SU-DHL-6 (cell line): ENCODE measurements at regions not wholly inside any gene's neighbourhood (a gene's known extent, or its start where the extent isn't known, plus 50 kb on each side); places are given as distances from the start of the nearest gene placed in this dataset.

Experiments
- H2AFZ ChIP-seq: fragments of 200-600 bp; sonication (generic); 2 replicates; pipeline ENCODE4 v1.6.1; 2014; ENCODE audit warnings: low read depth, mild to moderate bottlenecking, moderate library complexity, mixed read lengths, antibody characterized with exemption, low read length; ENCODE audit not compliant: severe bottlenecking
- H3F3A ChIP-seq: fragments of 200-600 bp; shearing (Covaris generic); 2 replicates; pipeline ENCODE4 v1.6.0; 2016; ENCODE audit warnings: antibody characterized with exemption, mild to moderate bottlenecking; ENCODE audit not compliant: insufficient read depth
- H3K27ac ChIP-seq: fragments of 200-600 bp; sonication (generic); 2 replicates; pipeline ENCODE4 v1.5.1; 2016; ENCODE audit warnings: low read depth, mild to moderate bottlenecking, low read length, moderate library complexity, mixed read lengths
- H3K27me3 ChIP-seq: fragments of 200-600 bp; sonication (generic), shearing (Covaris generic); 2 replicates; pipeline ENCODE4 v1.6.0; 2014; ENCODE audit warnings: mild to moderate bottlenecking, low read length
- H3K36me3 ChIP-seq: fragments of 200-600 bp; sonication (generic); 2 replicates; pipeline ENCODE4 v1.6.1; 2014; ENCODE audit warnings: mild to moderate bottlenecking, low read length, mixed read lengths
- H3K4me2 ChIP-seq: fragments of 300-600, 200-600 bp; shearing (Covaris generic), sonication (generic); 2 replicates; pipeline ENCODE4 v1.6.0; 2014; ENCODE audit warnings: low read length, low read depth, mild to moderate bottlenecking; ENCODE audit not compliant: poor library complexity, severe bottlenecking
- H3K4me3 ChIP-seq: fragments of 200-600 bp; sonication (generic); 2 replicates; pipeline ENCODE4 v1.5.1; 2014; ENCODE audit warnings: antibody characterized with exemption, low read length, mild to moderate bottlenecking, mixed read lengths; ENCODE audit not compliant: insufficient read depth, poor library complexity, severe bottlenecking
- H3K79me2 ChIP-seq: fragments of 200-600 bp; sonication (generic); 2 replicates; pipeline ENCODE4 v1.6.1; 2014; ENCODE audit warnings: mild to moderate bottlenecking, low read length, moderate library complexity; ENCODE audit not compliant: insufficient read depth
- H3K9ac ChIP-seq: fragments of 200-600 bp; sonication (generic); 2 replicates; pipeline ENCODE4 v1.7.0; 2014; ENCODE audit warnings: mild to moderate bottlenecking, low read length
- H3K9me2 ChIP-seq: fragments of 200-600 bp; sonication (generic); replicated peaks from 2 replicates; pipeline ENCODE4 v1.6.1; 2014; ENCODE audit warnings: low read length; ENCODE audit not compliant: insufficient read depth
- H3K9me3 ChIP-seq: fragments of 200-600 bp; sonication (generic); 2 replicates; pipeline ENCODE4 v1.6.1; 2014; ENCODE audit warnings: low read length, mixed read lengths; ENCODE audit not compliant: insufficient read depth
- H4K20me1 ChIP-seq: fragments of 200-600 bp; sonication (generic); 2 replicates; pipeline ENCODE4 v1.6.1; 2014; ENCODE audit warnings: low read depth, mild to moderate bottlenecking, antibody characterized with exemption, low read length, moderate library complexity, mixed read lengths
- CTCF ChIP-seq: fragments of 200-600 bp; sonication (generic); IDR thresholded peaks from one replicate; pipeline ENCODE4 v1.5.1; 2017; ENCODE audit warnings: antibody characterized with exemption, mild to moderate bottlenecking, low read length, moderate library complexity; ENCODE audit not compliant: insufficient read depth, poor library complexity, severe bottlenecking
- EZH2phosphoT487 ChIP-seq: fragments of 200-600 bp; sonication (generic), shearing (Covaris generic); conservative IDR thresholded peaks from 2 replicates; pipeline ENCODE4 v1.6.1; 2018; ENCODE audit warnings: mild to moderate bottlenecking, antibody characterized with exemption, low read length, moderate library complexity, mixed read lengths

- Histone ChIP-seq H3F3A (no peaks in the 10 kb centered on the region), H4K20me1 (no peaks in the 10 kb centered on the region), H3K4me2 (no peak overlapping the region), H3K79me2 (no peaks in the 10 kb centered on the region), H3K27ac (no peak overlapping the region), H3K9me2 (no peaks in the 10 kb centered on the region), H2AFZ (no peak overlapping the region), H3K4me3 (no peak overlapping the region), H3K27me3 (no peaks in the 10 kb centered on the region), H3K9me3 (no peaks in the 10 kb centered on the region), H3K9ac (no peak overlapping the region), H3K36me3 (no peaks in the 10 kb centered on the region)
- TF ChIP-seq CTCF (no peak), EZH2phosphoT487 (no peak)
These were observed 1561.0 kb upstream of the ZEB2 start for GRCh38 chr2:146080925-146081324.

- Histone ChIP-seq H3K27me3 (no peaks in the 10 kb centered on the region), H3K9me2 (no peaks in the 10 kb centered on the region), H3K4me2 (no peak overlapping the region), H2AFZ (no peak overlapping the region), H3K4me3 (no peak overlapping the region), H4K20me1 (no peaks in the 10 kb centered on the region), H3K79me2 (no peaks in the 10 kb centered on the region), H3F3A (no peaks in the 10 kb centered on the region), H3K36me3 (no peaks in the 10 kb centered on the region), H3K27ac (no peak overlapping the region), H3K9me3 (no peaks in the 10 kb centered on the region), H3K9ac (no peak overlapping the region)
- TF ChIP-seq CTCF (no peak), EZH2phosphoT487 (no peak)
These were observed 1559.3 kb upstream of the ZEB2 start for GRCh38 chr2:146079216-146079615.

GRCh38 chr2:146077156-146077555 is 1557.2 kb upstream of the ZEB2 start:
- Histone ChIP-seq H3K36me3 (no peaks in the 10 kb centered on the region), H4K20me1 (no peaks in the 10 kb centered on the region)
- no peak for TF ChIP-seq EZH2phosphoT487
- TF ChIP-seq CTCF, result no peak

More at GRCh38 chr2:146077156-146077555, 1557.2 kb upstream of the ZEB2 start:
- Histone ChIP-seq H3K9me2 (no peaks in the 10 kb centered on the region), H3K4me3 (no peak overlapping the region), H3F3A (no peaks in the 10 kb centered on the region), H2AFZ (no peak overlapping the region), H3K27ac (no peak overlapping the region), H3K9ac (no peak overlapping the region), H3K79me2 (no peaks in the 10 kb centered on the region), H3K4me2 (no peak overlapping the region), H3K9me3 (no peaks in the 10 kb centered on the region), H3K27me3 (no peaks in the 10 kb centered on the region)
